A549 (cell line): ENCODE measurements at regions not wholly inside any gene's neighbourhood (a gene's known extent, or its start where the extent isn't known, plus 50 kb on each side); places are given as distances from the start of the nearest gene placed in this dataset.

Experiments
- ATAC-seq, 2 experiments: fragments of 200-7000 bp in 1 of 2; fragments of >200 bp in 1 of 2; cut with Nextera tagmentation in 1 of 2; cut with Tn5 transposase in 1 of 2; 3 replicates each; pipeline versions ENCODE4 v1.8.0 to v1.9.1; 2018 to 2020; ENCODE audit warnings: mild to moderate bottlenecking in 1 of 2, moderate library complexity in 1 of 2
- CTCF ChIA-PET: fragments of 300-600 bp; sonication (Branson Sonifier 250); formaldehyde crosslinking; extraction: SDS; loops from one replicate; lab custom pipeline; 2021; ENCODE audit warnings: antibody characterized with exemption, inconsistent platforms; lab: Yijun Ruan, JAX
- POLR2A ChIA-PET: fragments of 350-600 bp; formaldehyde crosslinking; extraction: SDS; loops from one replicate; lab custom pipeline; 2021; ENCODE audit warnings: antibody characterized with exemption, inconsistent platforms; lab: Yijun Ruan, JAX
- DNase-seq, 2 experiments: peaks; one replicate each; pipeline versions ENCODE4 v3.0.0 to v3.0.0-alpha.2; 2011 to 2016; ENCODE audit warnings: low read depth in 1 of 2, low spot score in 1 of 2
- FAIRE-seq: peaks from 2 replicates; lab custom pipeline; 2011; peaks lifted over from hg19 to GRCh38; lab: Jason Lieb, UNC
- H3K27ac ChIP-seq, 2 experiments: fragments of >200 bp; sonication (Bioruptor Twin); formaldehyde crosslinking; 3 replicates each; pipeline ENCODE4 v1.5.1; 2016 to 2017
- H3K4me1 ChIP-seq: fragments of >200 bp; sonication (Bioruptor Twin); formaldehyde crosslinking; 3 replicates; pipeline ENCODE4 v1.6.1; 2016
- H3K4me2 ChIP-seq: fragments of >200 bp; sonication (Bioruptor Twin); formaldehyde crosslinking; 3 replicates; pipeline ENCODE4 v1.6.1; 2016
- H3K4me3 ChIP-seq: fragments of >200 bp; sonication (Bioruptor Twin); formaldehyde crosslinking; 3 replicates; pipeline ENCODE4 v1.5.1; 2016
- H3K9me3 ChIP-seq: fragments of >200 bp; sonication (Bioruptor Twin); formaldehyde crosslinking; 3 replicates; pipeline ENCODE4 v1.6.1; 2016
- CBX2 ChIP-seq: fragments of 200-600 bp; sonication (generic); IDR thresholded peaks from 2 replicates; pipeline ENCODE4 v1.6.1; 2016; ENCODE audit warnings: low read depth, mild to moderate bottlenecking, borderline replicate concordance
- CBX8 ChIP-seq: fragments of 200-600 bp; sonication (generic); IDR thresholded peaks from 2 replicates; pipeline ENCODE4 v1.6.1; 2016
- CEBPB ChIP-seq, 2 experiments: fragments of >200 bp in 1 of 2; sonication (Bioruptor Twin) in 1 of 2; formaldehyde crosslinking in 1 of 2; IDR thresholded peaks; 2 replicates each; pipeline ENCODE4 v1.6.1; 2012 to 2016
- CHD2 ChIP-seq: fragments of 150-350 bp; IDR thresholded peaks from 2 replicates; pipeline ENCODE4 v1.6.1; 2014; ENCODE audit warnings: low read length; ENCODE audit not compliant: partially characterized antibody
- CTCF ChIP-seq: fragments of >200 bp; sonication (Bioruptor Twin); formaldehyde crosslinking; IDR thresholded peaks from 3 replicates; pipeline ENCODE4 v1.5.1; 2016
- ESRRA ChIP-seq: fragments of 150-350 bp; IDR thresholded peaks from 2 replicates; pipeline ENCODE4 v1.6.1; 2014; ENCODE audit warnings: mild to moderate bottlenecking, low read length, borderline replicate concordance
- FOSL2 ChIP-seq, 2 experiments: fragments of 450-650 bp in 1 of 2; fragments of >200 bp in 1 of 2; sonication (Bioruptor Twin) in 1 of 2; formaldehyde crosslinking; IDR thresholded peaks; 2 replicates each; pipeline versions ENCODE4 v1.5.0 to v1.6.1; 2016 to 2020; ENCODE audit warnings: mild to moderate bottlenecking in 1 of 2, moderate library complexity in 1 of 2
- FOXS1 ChIP-seq: fragments of 250-450 bp; sonication (Bioruptor Pico); IDR thresholded peaks from 2 replicates; pipeline ENCODE4 v1.5.0; 2020; ENCODE audit warnings: mild to moderate bottlenecking, moderate library complexity
- HEYL ChIP-seq: fragments of 250-450 bp; sonication (Bioruptor Pico); IDR thresholded peaks from 2 replicates; pipeline ENCODE4 v1.8.0; 2021; ENCODE audit warnings: mild to moderate bottlenecking, moderate library complexity
- HOXA7 ChIP-seq: fragments of 250-450 bp; sonication (Bioruptor Pico); IDR thresholded peaks from 2 replicates; pipeline ENCODE4 v1.5.0; 2020; ENCODE audit warnings: mild to moderate bottlenecking, moderate library complexity
- HOXB5 ChIP-seq: fragments of 250-450 bp; sonication (Bioruptor Pico); IDR thresholded peaks from 2 replicates; pipeline ENCODE4 v1.5.0; 2020; ENCODE audit warnings: mild to moderate bottlenecking, moderate library complexity
- JUN ChIP-seq, 2 experiments: fragments of >200 bp; sonication (Bioruptor Twin); formaldehyde crosslinking; IDR thresholded peaks; 2 replicates in 1 of 2; 3 replicates in 1 of 2; pipeline ENCODE4 v1.6.1; 2016 to 2017
- MAZ ChIP-seq: fragments of 150-350 bp; IDR thresholded peaks from 2 replicates; pipeline ENCODE4 v1.6.1; 2014; ENCODE audit warnings: antibody characterized with exemption, low read depth, low read length, borderline replicate concordance
- NFE2L2 ChIP-seq: fragments of 150-350 bp; conservative IDR thresholded peaks from 2 replicates; pipeline ENCODE4 v1.6.1; 2014; ENCODE audit warnings: low read length
- NPAS2 ChIP-seq: fragments of 250-450 bp; sonication (Bioruptor Pico); IDR thresholded peaks from 2 replicates; pipeline ENCODE4 v1.8.0; 2022; ENCODE audit warnings: mild to moderate bottlenecking, moderate library complexity, borderline replicate concordance
- PBX3 ChIP-seq: IDR thresholded peaks from 2 replicates; pipeline ENCODE4 v1.6.1; 2012
- RAD21 ChIP-seq, 2 experiments: fragments of >200 bp in 1 of 2; sonication (Bioruptor Twin) in 1 of 2; formaldehyde crosslinking in 1 of 2; IDR thresholded peaks in 1 of 2; conservative IDR thresholded peaks in 1 of 2; 2 replicates in 1 of 2; 3 replicates in 1 of 2; pipeline ENCODE4 v1.6.1; 2012 to 2018; ENCODE audit warnings: inconsistent platforms in 1 of 2
- RARB ChIP-seq: fragments of 250-450 bp; sonication (Bioruptor Pico); IDR thresholded peaks from 2 replicates; pipeline ENCODE4 v1.8.0; 2021; ENCODE audit warnings: mild to moderate bottlenecking, moderate library complexity
- RFX5 ChIP-seq: fragments of 450-650 bp; IDR thresholded peaks from 2 replicates; pipeline ENCODE4 v1.7.1; 2014; ENCODE audit warnings: antibody characterized with exemption, mild to moderate bottlenecking, moderate library complexity
- RNF2 ChIP-seq: fragments of 200-600 bp; sonication (generic); IDR thresholded peaks from 2 replicates; pipeline ENCODE4 v1.6.1; 2016; ENCODE audit warnings: low read depth, mild to moderate bottlenecking, antibody characterized with exemption, moderate library complexity, borderline replicate concordance
- SMC3 ChIP-seq: fragments of >200 bp; sonication (Bioruptor Twin); formaldehyde crosslinking; IDR thresholded peaks from 3 replicates; pipeline ENCODE4 v1.6.1; 2018; ENCODE audit warnings: inconsistent platforms
- ZC3H11A ChIP-seq: fragments of 450-650 bp; IDR thresholded peaks from 2 replicates; pipeline ENCODE4 v1.6.1; 2014; ENCODE audit warnings: antibody characterized with exemption, mild to moderate bottlenecking
- ZNF302 ChIP-seq: fragments of 250-450 bp; sonication (Bioruptor Pico); IDR thresholded peaks from 2 replicates; pipeline ENCODE4 v1.9.0; 2021; ENCODE audit warnings: inconsistent platforms, mild to moderate bottlenecking, moderate library complexity
- WGBS: methylation state at CpG from one replicate; pipeline ENCODE4 v1.1.6; 2017; ENCODE audit errors: missing lambda C conversion rate; 5-methylcytosine and 5-hydroxymethylcytosine counted together
- TF ChIP-seq, protein P1 (sequence below): fragments of >200 bp; sonication (Bioruptor Twin); formaldehyde crosslinking; IDR thresholded peaks from 3 replicates; pipeline ENCODE4 v1.6.1; 2016

DNA sequence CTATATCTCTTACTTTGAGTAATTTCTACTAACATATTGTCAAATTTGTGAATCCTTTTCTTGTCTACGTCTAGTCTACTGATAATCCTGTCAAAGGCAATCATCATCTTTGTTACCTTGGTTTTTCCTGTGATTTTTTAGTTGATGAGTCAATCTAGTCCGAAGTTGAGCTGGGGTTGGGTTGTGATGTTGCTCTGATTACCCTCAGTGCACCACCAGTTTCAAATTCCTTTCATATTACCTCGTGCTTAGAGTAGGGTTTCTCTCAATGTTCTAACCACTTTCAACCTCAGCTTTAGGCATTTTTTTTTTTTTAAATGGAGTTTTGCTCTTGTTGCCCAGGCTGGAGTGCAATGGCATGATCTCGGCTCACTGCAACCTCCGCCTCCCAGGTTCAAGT, 186.8 kb downstream of the BTG1 start:
- no peak for ATAC-seq
- H3K4me3 ChIP-seq, result no peak overlapping the region

DNA sequence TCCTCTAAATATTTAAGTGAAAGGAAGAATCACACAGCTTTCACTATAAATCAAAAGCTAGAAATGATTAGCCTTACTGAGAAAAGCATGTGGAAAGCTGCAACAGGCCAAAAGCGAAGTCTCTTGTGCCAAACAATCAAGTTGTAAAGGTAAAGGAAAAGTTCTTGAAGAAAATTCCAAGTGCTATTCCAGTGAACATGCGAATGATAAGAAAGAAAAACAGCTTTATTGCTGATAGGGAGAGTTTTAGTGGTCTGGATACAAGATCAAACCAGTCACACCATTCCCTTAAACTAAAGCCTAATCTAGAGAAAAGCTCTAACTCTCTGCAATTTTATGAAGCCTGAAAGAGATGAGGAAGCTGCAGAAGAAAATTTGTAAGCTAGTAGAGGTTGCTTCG, 190.9 kb downstream of the BTG1 start:
- Histone ChIP-seq H3K4me1 (peaks cover 19% of the 10 kb centered on the region; the same call in 1 of the 3 replicates), H3K4me2 (no peak overlapping the region), H3K4me3 (no peak overlapping the region), H3K27ac (no peak overlapping the region)
- DNase-seq, result no peak
- CTCF ChIA-PET, result interaction anchor here (1.1 kb wide), 2 partner anchors 23 to 572 kb away, joined by 3 to 4 read pairs; no protein-coding TSS in a partner anchor
- no peak for TF ChIP-seq JUN (IDR thresholded peaks at IDR 0.05)
- no peak for TF ChIP-seq HOXA7 (CRISPR knock-in tag)
- no peak for TF ChIP-seq ZNF302
- TF ChIP-seq CBX2, result no peak
- no peak for TF ChIP-seq RARB (CRISPR knock-in tag)
- no peak for TF ChIP-seq CTCF
- TF ChIP-seq CBX8, result no peak
- TF ChIP-seq MAZ, result no peak
- TF ChIP-seq CHD2, result no peak
- TF ChIP-seq ZC3H11A, result no peak
- TF ChIP-seq SMC3, result no peak
- TF ChIP-seq NPAS2 (CRISPR knock-in tag), result no peak
- TF ChIP-seq CEBPB (IDR thresholded peaks at IDR 0.05), result no peak
- no peak for TF ChIP-seq RNF2
- TF ChIP-seq PBX3, result no peak
- TF ChIP-seq FOXS1 (CRISPR knock-in tag), result no peak
- no peak for TF ChIP-seq ESRRA
- no peak for TF ChIP-seq HEYL (CRISPR knock-in tag)
- TF ChIP-seq, all 56 proteins: peak for 0
- WGBS, result 74% methylated on average over 3 of the region's 3 CpGs
- ATAC-seq, result no peak
- FAIRE-seq, result no peak
- POLR2A ChIA-PET, result no interaction called here
- no peaks in the 10 kb centered on the region for H3K9me3 ChIP-seq

More for the DNA sequence above, 186.8 kb downstream of the BTG1 start:
- Histone ChIP-seq H3K27ac (no peak overlapping the region), H3K4me2 (no peak overlapping the region), H3K9me3 (no peaks in the 10 kb centered on the region), H3K4me1 (no peaks in the 10 kb centered on the region)
- ChIA-PET POLR2A (no interaction called here), CTCF (no interaction called here)
- WGBS, result 69% methylated on average over 5 of the region's 5 CpGs
- no peak for TF ChIP-seq CTCF
- TF ChIP-seq RFX5, result no peak
- TF ChIP-seq PBX3, result no peak
- TF ChIP-seq, protein P1, sequence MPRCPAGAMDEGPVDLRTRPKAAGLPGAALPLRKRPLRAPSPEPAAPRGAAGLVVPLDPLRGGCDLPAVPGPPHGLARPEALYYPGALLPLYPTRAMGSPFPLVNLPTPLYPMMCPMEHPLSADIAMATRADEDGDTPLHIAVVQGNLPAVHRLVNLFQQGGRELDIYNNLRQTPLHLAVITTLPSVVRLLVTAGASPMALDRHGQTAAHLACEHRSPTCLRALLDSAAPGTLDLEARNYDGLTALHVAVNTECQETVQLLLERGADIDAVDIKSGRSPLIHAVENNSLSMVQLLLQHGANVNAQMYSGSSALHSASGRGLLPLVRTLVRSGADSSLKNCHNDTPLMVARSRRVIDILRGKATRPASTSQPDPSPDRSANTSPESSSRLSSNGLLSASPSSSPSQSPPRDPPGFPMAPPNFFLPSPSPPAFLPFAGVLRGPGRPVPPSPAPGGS, result no peak
- no peak for TF ChIP-seq NFE2L2
- no peak for TF ChIP-seq FOSL2 (IDR thresholded peaks at IDR 0.05)
- TF ChIP-seq FOSL2 (CRISPR knock-in tag; IDR thresholded peaks at IDR 0.05), result no peak
- TF ChIP-seq ZC3H11A, result no peak
- TF ChIP-seq HOXB5 (CRISPR knock-in tag), result no peak
- no peak for TF ChIP-seq CBX8
- TF ChIP-seq RAD21 (conservative IDR thresholded peaks at IDR 0.05 in 1 of 2, IDR thresholded peaks at IDR 0.05 in 1 of 2), result no peak
- peak in 1 of 2 experiments; percentile 17 for DNase-seq
- FAIRE-seq, result no peak
